GM23248 (cell line): ENCODE measurements at regions not wholly inside any gene's neighbourhood (a gene's known extent, or its start where the extent isn't known, plus 50 kb on each side); places are given as distances from the start of the nearest gene placed in this dataset.

Source experiments
- DNase-seq: peaks from one replicate; pipeline ENCODE4 v3.0.0-alpha.2; 2015
- H2AFZ ChIP-seq: fragments of 200-600 bp; sonication (generic); 2 replicates; pipeline ENCODE4 v1.6.1; 2016; ENCODE audit warnings: antibody characterized with exemption
- H3F3A ChIP-seq: fragments of 200-600 bp; sonication (generic); 2 replicates; pipeline ENCODE4 v1.6.1; 2016; ENCODE audit warnings: mild to moderate bottlenecking, antibody characterized with exemption, mixed run types; ENCODE audit not compliant: insufficient read depth
- H3K27ac ChIP-seq: fragments of 200-600 bp; sonication (generic); 2 replicates; pipeline ENCODE4 v1.5.1; 2016; ENCODE audit warnings: mild to moderate bottlenecking
- H3K27me3 ChIP-seq: fragments of 200-600 bp; sonication (generic); replicated peaks from 2 replicates; pipeline ENCODE4 v1.6.1; 2016; ENCODE audit warnings: mild to moderate bottlenecking; ENCODE audit not compliant: insufficient read depth
- H3K36me3 ChIP-seq: fragments of 200-600 bp; sonication (generic); 2 replicates; pipeline ENCODE4 v1.6.1; 2016; ENCODE audit warnings: low read depth, mild to moderate bottlenecking
- H3K4me1 ChIP-seq: fragments of 200-600 bp; sonication (generic); 2 replicates; pipeline ENCODE4 v1.6.1; 2016; ENCODE audit warnings: mild to moderate bottlenecking; ENCODE audit not compliant: insufficient read depth
- H3K4me2 ChIP-seq: fragments of 200-600 bp; sonication (generic); one replicate; pipeline ENCODE4 v1.6.1; 2016; ENCODE audit warnings: mild to moderate bottlenecking; ENCODE audit not compliant: unreplicated experiment
- H3K4me3 ChIP-seq: fragments of 200-600 bp; sonication (generic); 2 replicates; pipeline ENCODE4 v1.5.1; 2016; ENCODE audit warnings: mild to moderate bottlenecking
- H3K79me2 ChIP-seq: fragments of 200-600 bp; sonication (generic); 2 replicates; pipeline ENCODE4 v1.6.1; 2016; ENCODE audit warnings: mild to moderate bottlenecking; ENCODE audit not compliant: insufficient read depth
- H3K9ac ChIP-seq: fragments of 200-600 bp; sonication (generic); 2 replicates; pipeline ENCODE4 v1.6.1; 2016; ENCODE audit warnings: mild to moderate bottlenecking
- H3K9me2 ChIP-seq: fragments of 200-600 bp; sonication (generic); 2 replicates; pipeline ENCODE4 v1.6.1; 2016; ENCODE audit warnings: mixed run types, mild to moderate bottlenecking, moderate library complexity; ENCODE audit not compliant: insufficient read depth
- H3K9me3 ChIP-seq: fragments of 200-600 bp; sonication (generic); one replicate; pipeline ENCODE4 v1.6.1; 2017; ENCODE audit warnings: low read depth
- H4K20me1 ChIP-seq: fragments of 200-600 bp; sonication (generic); 2 replicates; pipeline ENCODE4 v1.6.0; 2016; ENCODE audit not compliant: insufficient read depth
- EZH2 ChIP-seq: fragments of 200-600 bp; sonication (generic); IDR thresholded peaks from 2 replicates; pipeline ENCODE4 v1.6.1; 2018; ENCODE audit warnings: antibody characterized with exemption, mild to moderate bottlenecking; ENCODE audit not compliant: insufficient read depth, poor library complexity, severe bottlenecking
- EZH2phosphoT487 ChIP-seq: fragments of 200-600 bp; sonication (generic); IDR thresholded peaks from 2 replicates; pipeline ENCODE4 v1.6.1; 2018; ENCODE audit warnings: antibody characterized with exemption, moderate library complexity, mild to moderate bottlenecking, low read depth; ENCODE audit not compliant: insufficient read depth
- WGBS, 2 experiments: methylation state at CpG; one replicate each; pipeline ENCODE4 v1.1.6; 2015 to 2017; ENCODE audit warnings: low lambda C conversion rate in 2 of 2, low coverage in 1 of 2; ENCODE audit errors: missing lambda C conversion rate in 2 of 2; 5-methylcytosine and 5-hydroxymethylcytosine counted together
- in situ Hi-C: fragments of 300-500 bp; cut with MboI; formaldehyde crosslinking; loops from 2 replicates; pipeline ENCODE4 v1.15.0; 2020

GRCh38 chr5:107047048-107047447 lies 623.7 kb downstream of the EFNA5 start:
- 32 to 38% methylated on average over 2 of the region's 2 CpGs for WGBS, 2 experiments
- H3K9me3 ChIP-seq, result no peaks in the 10 kb centered on the region
- no peaks in the 10 kb centered on the region for H3F3A ChIP-seq
- TF ChIP-seq EZH2 (no peak), EZH2phosphoT487 (no peak)
- no peaks in the 10 kb centered on the region for H3K9me2 ChIP-seq
- no peaks in the 10 kb centered on the region for H3K4me1 ChIP-seq
- H2AFZ ChIP-seq, result no peak overlapping the region
- in situ Hi-C loops, result no loop called here
- H3K27me3 ChIP-seq, result no peaks in the 10 kb centered on the region
- no peak overlapping the region for H3K4me2 ChIP-seq
- no peaks in the 10 kb centered on the region for H3K36me3 ChIP-seq
- H4K20me1 ChIP-seq, result no peaks in the 10 kb centered on the region
- H3K9ac ChIP-seq, result no peak overlapping the region
- DNase-seq, result no peak
- H3K27ac ChIP-seq, result no peak overlapping the region
- H3K4me3 ChIP-seq, result no peak overlapping the region
- H3K79me2 ChIP-seq, result no peaks in the 10 kb centered on the region

DNA sequence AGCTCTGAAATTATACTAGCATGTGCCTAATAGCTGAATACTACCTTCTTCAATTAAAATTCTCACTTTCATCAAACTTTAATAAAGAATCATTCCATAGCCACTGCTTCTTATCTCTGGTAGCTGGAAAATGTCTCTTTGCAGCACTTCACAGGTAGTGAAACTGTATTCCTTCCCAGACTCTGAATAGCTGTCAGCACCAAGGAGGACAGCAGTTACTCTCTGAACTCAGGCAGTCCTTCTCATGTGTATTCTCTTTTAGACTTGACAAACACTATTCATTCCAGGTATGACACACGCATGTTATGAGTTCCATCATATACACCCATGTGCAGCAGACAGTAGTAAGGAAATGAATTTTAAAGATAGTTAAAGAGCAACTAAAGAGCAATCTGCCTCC lies 627.1 kb downstream of the EFNA5 start:
- no peaks in the 10 kb centered on the region for H3K4me1 ChIP-seq
- no peaks in the 10 kb centered on the region for H3K36me3 ChIP-seq
- H3K4me2 ChIP-seq, result no peak overlapping the region
- in situ Hi-C loops, result no loop called here
- no peaks in the 10 kb centered on the region for H3K27me3 ChIP-seq
- no peaks in the 10 kb centered on the region for H3K79me2 ChIP-seq
- H2AFZ ChIP-seq, result no peak overlapping the region
- no peaks in the 10 kb centered on the region for H4K20me1 ChIP-seq
- no peaks in the 10 kb centered on the region for H3K9me2 ChIP-seq
- TF ChIP-seq EZH2phosphoT487 (no peak), EZH2 (no peak)
- no peaks in the 10 kb centered on the region for H3F3A ChIP-seq
- DNase-seq, result no peak
- no peaks in the 10 kb centered on the region for H3K9me3 ChIP-seq
- no peak overlapping the region for H3K27ac ChIP-seq
- no peak overlapping the region for H3K4me3 ChIP-seq
- WGBS, 2 experiments, result 86 to 100% methylated on average over 1 of the region's 1 CpG
- no peak overlapping the region for H3K9ac ChIP-seq

DNA sequence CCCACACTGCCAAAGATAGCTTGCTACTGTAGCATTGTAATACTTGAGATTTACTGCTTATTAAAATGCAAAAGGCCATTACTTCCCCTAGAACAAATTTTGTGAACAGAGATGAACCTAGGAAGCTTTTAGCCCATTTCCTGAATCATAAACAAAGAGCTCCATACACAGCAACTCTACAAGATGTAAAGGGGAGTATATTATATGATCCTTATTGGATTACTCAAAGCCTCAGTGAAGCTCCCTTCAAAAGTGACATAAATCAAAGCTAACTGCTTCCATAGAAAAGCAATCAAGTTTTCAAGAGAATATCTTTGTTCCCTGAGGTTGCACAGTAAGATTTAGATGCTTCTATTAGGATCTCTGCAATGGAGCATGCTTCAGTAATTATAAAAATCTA lies 629.8 kb downstream of the EFNA5 start:
- Histone ChIP-seq H3K27ac (no peak overlapping the region), H3K4me1 (no peaks in the 10 kb centered on the region), H3K36me3 (no peaks in the 10 kb centered on the region), H4K20me1 (no peaks in the 10 kb centered on the region), H3K4me2 (no peak overlapping the region), H3K9me2 (no peaks in the 10 kb centered on the region), H3K9me3 (no peaks in the 10 kb centered on the region), H3K9ac (no peak overlapping the region), H3K27me3 (no peaks in the 10 kb centered on the region), H3K79me2 (no peaks in the 10 kb centered on the region), H3F3A (no peaks in the 10 kb centered on the region), H2AFZ (no peak overlapping the region), H3K4me3 (no peak overlapping the region)
- in situ Hi-C loops, result no loop called here
- DNase-seq, result no peak
- TF ChIP-seq EZH2 (no peak), EZH2phosphoT487 (no peak)

DNA sequence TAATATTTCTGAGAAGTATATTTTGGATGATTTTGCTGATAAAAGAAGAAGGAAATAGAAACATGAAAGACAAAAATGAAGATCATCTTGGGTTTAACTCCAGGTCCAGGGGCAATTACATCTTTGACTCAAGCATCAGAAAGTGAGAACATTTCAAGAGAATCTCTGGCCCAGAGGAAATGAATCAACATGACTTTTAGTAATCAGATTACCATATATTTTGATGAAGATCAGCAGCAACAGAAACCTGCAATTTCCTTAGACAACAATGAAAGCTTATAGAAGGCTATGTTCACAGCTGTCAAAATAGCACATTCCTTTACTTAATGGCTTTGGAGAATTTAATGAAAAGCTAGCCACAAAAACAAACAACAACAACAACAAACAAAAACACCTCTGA lies 638.1 kb downstream of the EFNA5 start:
- H3K4me2 ChIP-seq, result no peak overlapping the region
- no peaks in the 10 kb centered on the region for H3K79me2 ChIP-seq
- no peaks in the 10 kb centered on the region for H3K4me1 ChIP-seq
- no peak for TF ChIP-seq EZH2
- no peak for TF ChIP-seq EZH2phosphoT487
- no peak overlapping the region for H3K9ac ChIP-seq
- H3F3A ChIP-seq, result no peaks in the 10 kb centered on the region
- no peaks in the 10 kb centered on the region for H3K9me2 ChIP-seq
- H3K27ac ChIP-seq, result no peak overlapping the region
- H3K9me3 ChIP-seq, result no peaks in the 10 kb centered on the region
- no peak overlapping the region for H3K4me3 ChIP-seq
- in situ Hi-C loops, result no loop called here
- no peaks in the 10 kb centered on the region for H4K20me1 ChIP-seq
- H2AFZ ChIP-seq, result no peak overlapping the region
- DNase-seq, result no peak
- no peaks in the 10 kb centered on the region for H3K27me3 ChIP-seq
- H3K36me3 ChIP-seq, result no peaks in the 10 kb centered on the region

DNA sequence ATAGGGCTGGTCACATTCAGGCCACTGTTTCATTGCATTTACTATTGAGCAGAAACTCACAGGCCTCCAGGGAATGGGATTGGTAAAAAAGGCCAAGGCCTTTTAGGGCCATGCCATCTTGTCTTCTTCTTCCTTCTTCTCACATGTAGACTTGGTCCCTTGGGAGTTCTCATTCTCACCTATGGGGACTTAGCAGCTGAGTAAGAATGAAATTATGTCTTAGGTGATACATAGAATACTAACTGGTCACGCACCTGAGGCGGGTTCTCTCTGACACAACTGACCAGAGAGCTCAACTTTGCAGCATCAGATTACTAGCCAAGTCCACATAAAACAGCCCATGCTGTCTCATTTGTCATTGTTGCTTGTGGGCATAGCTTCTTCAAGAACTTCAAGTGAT lies 641.8 kb downstream of the EFNA5 start:
- Histone ChIP-seq H3K79me2 (no peaks in the 10 kb centered on the region), H3K9me2 (no peaks in the 10 kb centered on the region), H3K4me3 (no peak overlapping the region), H2AFZ (no peak overlapping the region), H3K4me2 (no peak overlapping the region), H3K36me3 (no peaks in the 10 kb centered on the region), H3K9me3 (no peaks in the 10 kb centered on the region), H3K9ac (no peak overlapping the region), H3K4me1 (no peaks in the 10 kb centered on the region), H3K27me3 (no peaks in the 10 kb centered on the region), H3K27ac (no peak overlapping the region), H3F3A (no peaks in the 10 kb centered on the region), H4K20me1 (no peaks in the 10 kb centered on the region)
- in situ Hi-C loops, result no loop called here
- WGBS, 2 experiments, result 71 to 75% methylated on average over 2 of the region's 2 CpGs
- DNase-seq, result no peak
- TF ChIP-seq EZH2phosphoT487, result no peak
- TF ChIP-seq EZH2, result no peak
